HFFc6 (cell line): ENCODE measurements at regions not wholly inside any gene's neighbourhood (a gene's known extent, or its start where the extent isn't known, plus 50 kb on each side); places are given as distances from the start of the nearest gene placed in this dataset.
A peak's percentile ranks its signal among the peaks of the same experiment; 100 is the strongest.

Source experiments
- DNase-seq: peaks from one replicate; pipeline ENCODE4 v3.0.0-alpha.2; 2018
- H3K27ac Mint-ChIP-seq: 2 replicates; pipeline ENCODE4 v1.8.0; 2020; ENCODE audit warnings: mild to moderate bottlenecking, mixed read lengths
- H3K27me3 Mint-ChIP-seq: 2 replicates; pipeline ENCODE4 v1.8.0; 2021; ENCODE audit warnings: mild to moderate bottlenecking, moderate library complexity, mixed read lengths; ENCODE audit not compliant: insufficient read depth
- H3K36me3 Mint-ChIP-seq: 2 replicates; pipeline ENCODE4 v1.8.0; 2021; ENCODE audit warnings: low read depth, mixed read lengths
- H3K4me1 Mint-ChIP-seq: 2 replicates; pipeline ENCODE4 v1.8.0; 2020; ENCODE audit warnings: low read depth, mixed read lengths
- H3K4me3 Mint-ChIP-seq: 2 replicates; pipeline ENCODE4 v1.8.0; 2020; ENCODE audit warnings: mild to moderate bottlenecking, moderate library complexity, mixed read lengths
- H3K9me3 Mint-ChIP-seq: 2 replicates; pipeline ENCODE4 v1.8.0; 2020; ENCODE audit warnings: mild to moderate bottlenecking, mixed read lengths
- TF ChIP-seq, protein P1 (sequence below): fragments of 200-600 bp; sonication (generic); IDR thresholded peaks from 2 replicates; pipeline ENCODE4 v1.5.0; 2021; ENCODE audit warnings: antibody characterized with exemption, mild to moderate bottlenecking

DNA sequence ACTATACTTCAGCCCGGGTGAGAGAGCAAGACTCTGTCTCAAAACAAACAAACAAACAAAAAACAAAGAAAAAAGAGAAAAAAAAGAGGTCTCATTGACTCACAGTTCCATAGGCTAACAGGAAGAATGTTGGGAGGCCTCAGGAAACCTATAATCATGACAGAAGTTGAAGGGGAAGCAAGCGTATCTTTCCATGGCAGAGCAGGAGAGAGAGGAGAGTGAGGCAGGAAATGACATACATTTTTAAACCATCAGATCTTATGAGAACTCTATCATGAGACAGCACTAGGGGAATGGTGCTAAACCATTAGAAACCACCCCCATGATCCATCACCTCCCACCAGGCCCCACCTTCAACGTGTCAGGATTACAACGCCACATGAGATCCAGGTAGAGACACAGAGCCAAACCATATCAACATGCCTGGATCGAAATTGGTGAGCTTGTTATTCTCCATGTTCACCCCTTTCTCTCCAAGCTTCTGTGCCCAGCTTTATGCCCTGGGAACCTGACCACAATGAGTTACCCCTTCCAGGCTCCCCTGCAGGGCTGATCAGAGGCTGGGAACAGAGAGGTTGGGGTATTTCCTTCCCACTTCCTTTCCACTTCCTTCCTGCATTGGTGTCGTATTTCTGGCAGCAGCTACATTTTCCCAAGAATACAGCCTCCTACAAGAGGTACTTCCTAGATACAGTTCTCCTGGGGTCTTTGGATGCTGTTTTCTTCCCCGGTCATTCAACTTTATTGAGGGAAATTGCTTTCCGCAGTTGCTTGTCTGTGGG lies 219.3 kb upstream of the FLRT2 start:
- Mint-ChIP-seq H3K4me3 (no peak overlapping the region), H3K9me3 (no peaks in the 10 kb centered on the region), H3K27ac (no peak overlapping the region), H3K4me1 (peaks cover 47% of the 10 kb centered on the region), H3K36me3 (no peaks in the 10 kb centered on the region), H3K27me3 (peaks cover 3% of the 10 kb centered on the region; the same call in 1 of the 2 replicates)
- TF ChIP-seq, protein P1, sequence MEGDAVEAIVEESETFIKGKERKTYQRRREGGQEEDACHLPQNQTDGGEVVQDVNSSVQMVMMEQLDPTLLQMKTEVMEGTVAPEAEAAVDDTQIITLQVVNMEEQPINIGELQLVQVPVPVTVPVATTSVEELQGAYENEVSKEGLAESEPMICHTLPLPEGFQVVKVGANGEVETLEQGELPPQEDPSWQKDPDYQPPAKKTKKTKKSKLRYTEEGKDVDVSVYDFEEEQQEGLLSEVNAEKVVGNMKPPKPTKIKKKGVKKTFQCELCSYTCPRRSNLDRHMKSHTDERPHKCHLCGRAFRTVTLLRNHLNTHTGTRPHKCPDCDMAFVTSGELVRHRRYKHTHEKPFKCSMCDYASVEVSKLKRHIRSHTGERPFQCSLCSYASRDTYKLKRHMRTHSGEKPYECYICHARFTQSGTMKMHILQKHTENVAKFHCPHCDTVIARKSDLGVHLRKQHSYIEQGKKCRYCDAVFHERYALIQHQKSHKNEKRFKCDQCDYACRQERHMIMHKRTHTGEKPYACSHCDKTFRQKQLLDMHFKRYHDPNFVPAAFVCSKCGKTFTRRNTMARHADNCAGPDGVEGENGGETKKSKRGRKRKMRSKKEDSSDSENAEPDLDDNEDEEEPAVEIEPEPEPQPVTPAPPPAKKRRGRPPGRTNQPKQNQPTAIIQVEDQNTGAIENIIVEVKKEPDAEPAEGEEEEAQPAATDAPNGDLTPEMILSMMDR, result no peak
- no peak for DNase-seq

DNA sequence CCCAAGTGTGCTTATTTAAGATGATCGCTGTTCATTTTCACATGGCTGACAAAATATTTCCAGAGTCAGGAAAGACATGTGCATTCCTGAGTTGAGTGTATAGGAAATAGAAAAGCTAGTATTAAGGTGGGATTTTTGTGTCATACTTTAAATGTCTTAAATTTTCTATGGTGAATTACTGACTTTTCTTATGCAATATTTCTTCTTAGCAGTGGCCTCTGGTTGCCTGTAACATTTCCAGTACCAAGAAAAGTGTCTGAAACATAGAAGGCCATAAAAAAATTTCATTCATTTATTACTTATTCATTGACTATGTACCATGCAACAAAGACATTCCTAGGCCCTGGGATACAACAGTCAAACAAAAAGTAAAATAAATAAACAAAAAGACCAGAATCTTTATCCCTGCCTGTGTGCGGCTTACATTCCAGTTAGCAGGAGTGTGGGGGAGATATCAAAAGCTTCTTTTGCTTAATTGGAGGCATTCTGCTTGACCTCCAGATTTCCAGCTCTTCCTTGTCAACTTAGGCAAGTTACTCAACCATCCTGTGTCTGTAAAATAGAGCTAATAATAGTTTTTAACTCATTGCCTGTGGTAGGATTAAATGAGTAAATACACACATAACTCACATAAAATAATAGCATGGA lies 216.3 kb upstream of the FLRT2 start:
- Mint-ChIP-seq H3K27ac (peak overlapping the region; percentile 71), H3K36me3 (no peaks in the 10 kb centered on the region), H3K27me3 (peaks cover 3% of the 10 kb centered on the region; the same call in 1 of the 2 replicates), H3K9me3 (no peaks in the 10 kb centered on the region), H3K4me1 (peaks cover 77% of the 10 kb centered on the region), H3K4me3 (no peak overlapping the region; the same call in 1 of the 2 replicates)
- DNase-seq, result peak; percentile 72
- TF ChIP-seq, protein P1, result no peak

DNA sequence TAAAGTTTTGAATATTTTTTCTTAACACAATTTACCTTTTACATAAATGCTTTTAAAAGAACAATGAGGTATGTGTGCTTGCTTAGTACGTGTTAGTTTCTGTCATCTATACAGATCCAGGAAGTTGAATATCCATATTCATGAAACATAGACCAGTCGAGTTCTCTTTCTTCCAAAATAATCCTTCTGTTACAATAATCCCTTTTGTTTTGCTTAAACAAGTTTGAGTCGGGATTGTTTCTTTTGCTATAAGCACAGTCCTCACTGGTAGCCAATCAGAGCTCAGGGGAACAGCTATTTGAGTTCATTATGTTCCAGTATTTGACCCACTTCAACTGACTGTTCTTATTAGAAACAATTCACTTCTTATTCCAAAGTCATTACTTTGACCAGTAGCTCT lies 214.7 kb upstream of the FLRT2 start:
- no peaks in the 10 kb centered on the region for H3K36me3 Mint-ChIP-seq
- H3K27me3 Mint-ChIP-seq, result no peaks in the 10 kb centered on the region
- peak overlapping the region; percentile 80; the same call in 1 of the 2 replicates for H3K27ac Mint-ChIP-seq
- no peaks in the 10 kb centered on the region for H3K9me3 Mint-ChIP-seq
- peaks cover 81% of the 10 kb centered on the region for H3K4me1 Mint-ChIP-seq
- TF ChIP-seq, protein P1, result no peak
- H3K4me3 Mint-ChIP-seq, result peak overlapping the region; percentile 37; the same call in 1 of the 2 replicates
- DNase-seq, result no peak

DNA sequence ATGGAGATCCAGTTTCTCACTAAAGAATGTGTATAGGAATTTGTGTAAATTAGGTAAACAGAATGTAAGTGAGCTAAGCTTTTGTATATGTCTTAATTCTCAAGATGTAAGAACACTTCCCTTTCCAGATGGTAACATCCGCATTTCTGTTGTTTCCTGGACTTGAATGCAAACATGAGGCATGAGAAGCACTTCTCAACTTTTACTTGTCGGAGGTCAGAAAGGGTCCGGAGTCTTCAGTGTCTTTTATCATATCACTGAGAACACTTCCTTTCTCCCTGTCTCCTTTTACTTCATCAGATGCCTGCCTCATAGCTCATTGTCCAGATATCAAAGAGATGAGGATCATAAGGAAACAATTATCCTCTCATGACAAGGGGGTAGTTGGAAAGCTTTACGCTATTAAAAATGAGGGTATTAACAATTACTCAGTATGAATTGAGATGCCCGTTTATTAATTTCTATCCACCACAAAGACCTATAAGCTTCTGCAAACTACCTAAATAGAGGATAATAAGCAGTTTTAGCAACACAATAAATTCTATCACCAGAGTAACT lies 214.1 kb upstream of the FLRT2 start:
- Mint-ChIP-seq H3K4me1 (peaks cover 81% of the 10 kb centered on the region), H3K36me3 (no peaks in the 10 kb centered on the region), H3K27ac (peak overlapping the region; percentile 80), H3K4me3 (peak overlapping the region; percentile 37), H3K9me3 (no peaks in the 10 kb centered on the region), H3K27me3 (no peaks in the 10 kb centered on the region)
- TF ChIP-seq, protein P1, result no peak
- DNase-seq, result no peak

DNA sequence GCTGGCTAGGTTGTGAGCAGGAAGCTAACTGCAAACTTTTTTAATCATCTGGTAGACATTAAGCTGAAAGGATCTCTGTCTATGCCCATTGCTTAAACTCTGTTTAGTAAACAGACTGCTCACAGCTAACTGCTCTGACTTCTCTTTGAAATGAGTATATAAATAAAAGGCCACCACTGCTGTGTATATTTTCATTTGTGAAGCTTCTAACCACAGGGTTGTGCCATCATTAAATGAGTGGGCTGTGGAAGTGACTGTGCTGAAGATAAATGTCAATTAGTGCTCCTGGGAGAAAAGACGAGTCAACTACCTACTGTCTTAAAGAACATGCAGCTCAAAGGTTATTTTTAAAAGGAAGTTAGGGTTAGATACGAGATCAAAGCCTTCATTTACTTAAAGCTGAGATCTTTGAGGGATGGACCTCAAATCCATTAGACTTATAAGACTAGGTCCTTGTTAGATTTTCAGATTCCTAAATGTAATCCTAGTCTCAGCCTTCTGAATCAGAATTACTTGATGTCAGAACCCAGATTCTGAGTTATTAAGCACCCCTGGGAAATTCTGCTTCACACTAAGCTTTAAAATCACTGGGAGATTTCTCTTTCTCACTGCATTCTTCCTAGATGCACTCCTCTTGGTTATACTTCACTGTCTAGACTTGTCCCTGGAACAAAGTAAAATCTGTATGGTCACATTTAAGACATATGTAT lies 213.1 kb upstream of the FLRT2 start:
- Mint-ChIP-seq H3K27ac (peak overlapping the region; percentile 80), H3K27me3 (no peaks in the 10 kb centered on the region), H3K9me3 (no peaks in the 10 kb centered on the region), H3K36me3 (no peaks in the 10 kb centered on the region), H3K4me1 (peaks cover 85% of the 10 kb centered on the region), H3K4me3 (peak overlapping the region; percentile 37)
- TF ChIP-seq, protein P1, result no peak
- peak; percentile 71 for DNase-seq
